GM12878 (cell line): ENCODE measurements at regions not wholly inside any gene's neighbourhood (a gene's known extent, or its start where the extent isn't known, plus 50 kb on each side); places are given as distances from the start of the nearest gene placed in this dataset.

Experiments used
- ATAC-seq: fragments of 200-7000 bp; cut with Tn5 transposase; 3 replicates; pipeline ENCODE4 v1.9.1; 2020; ENCODE audit warnings: mild to moderate bottlenecking, moderate library complexity
- BruUV-seq: library from RNA; stranded (reverse); fragments of 400-500 nt; replicated peaks from 2 replicates; lab custom pipeline; 2021; lab: Mats Ljungman, UMichigan
- CTCF ChIA-PET: fragments of 300-600 bp; sonication (Branson Sonifier 250); formaldehyde crosslinking; extraction: SDS; loops from one replicate; lab custom pipeline; 2021; ENCODE audit warnings: inconsistent platforms; lab: Yijun Ruan, JAX
- POLR2A ChIA-PET: fragments of 350-600 bp; formaldehyde crosslinking; extraction: SDS; loops from one replicate; lab custom pipeline; 2021; ENCODE audit warnings: inconsistent platforms; lab: Charles Lee
- RAD21 ChIA-PET: fragments of 300-600 bp; sonication (Branson Sonifier 250); formaldehyde crosslinking; loops from one replicate; lab custom pipeline; 2023; ENCODE audit warnings: antibody characterized with exemption; ENCODE audit not compliant: unreplicated experiment; lab: Charles Lee
- SMC1A ChIA-PET: fragments of 300-600 bp; sonication (Branson Sonifier 250); formaldehyde crosslinking; loops from one replicate; lab custom pipeline; 2023; ENCODE audit not compliant: unreplicated experiment, uncharacterized antibody; lab: Charles Lee
- DNase-seq: peaks from one replicate; pipeline ENCODE4 v3.0.0-alpha.2; 2011; ENCODE audit warnings: low read depth, low spot score
- FAIRE-seq: peaks from 3 replicates; lab custom pipeline; 2011; peaks lifted over from hg19 to GRCh38; lab: Jason Lieb, UNC
- H2AFZ ChIP-seq: 2 replicates; pipeline ENCODE4 v1.6.0; 2011; ENCODE audit warnings: low read depth, low read length, control low read depth; ENCODE audit not compliant: control insufficient read depth
- H3K27ac ChIP-seq: 2 replicates; pipeline ENCODE4 v1.5.1; 2011; ENCODE audit warnings: control low read depth; ENCODE audit not compliant: control insufficient read depth, insufficient read depth
- H3K27me3 ChIP-seq, 2 experiments: replicated peaks in 1 of 2; 2 replicates each; pipeline versions ENCODE4 v1.6.0 to v1.6.1; 2011; ENCODE audit warnings: low read length in 1 of 2; ENCODE audit not compliant: control insufficient read depth in 2 of 2, insufficient read depth in 2 of 2
- H3K36me3 ChIP-seq, 2 experiments: 2 replicates each; pipeline ENCODE4 v1.5.1; 2011; ENCODE audit warnings: low read length in 1 of 2; ENCODE audit not compliant: control insufficient read depth in 2 of 2, insufficient read depth in 2 of 2
- H3K4me1 ChIP-seq: 2 replicates; pipeline ENCODE4 v1.6.1; 2011; ENCODE audit warnings: mild to moderate bottlenecking, low read length, moderate library complexity, mixed read lengths; ENCODE audit not compliant: control insufficient read depth, insufficient read depth
- H3K4me2 ChIP-seq: 2 replicates; pipeline ENCODE4 v1.6.0; 2011; ENCODE audit warnings: control low read depth; ENCODE audit not compliant: control insufficient read depth, insufficient read depth
- H3K4me3 ChIP-seq: fragments of 200-600 bp; sonication (generic); 2 replicates; pipeline ENCODE4 v1.5.1; 2016
- H3K79me2 ChIP-seq: 2 replicates; pipeline ENCODE4 v1.6.0; 2011; ENCODE audit warnings: low read length; ENCODE audit not compliant: control insufficient read depth, insufficient read depth
- H3K9ac ChIP-seq: 2 replicates; pipeline ENCODE4 v1.8.0; 2011; ENCODE audit warnings: low read length, control low read depth, mixed read lengths; ENCODE audit not compliant: control insufficient read depth, insufficient read depth
- H3K9me3 ChIP-seq: replicated peaks from 3 replicates; pipeline ENCODE4 v1.5.1; 2011; ENCODE audit warnings: mild to moderate bottlenecking, low read length; ENCODE audit not compliant: control insufficient read depth, insufficient read depth
- H4K20me1 ChIP-seq: 2 replicates; pipeline ENCODE4 v1.6.0; 2011; ENCODE audit not compliant: control insufficient read depth, insufficient read depth
- BCL3 ChIP-seq: IDR thresholded peaks from 2 replicates; pipeline ENCODE4 v1.6.1; 2011; ENCODE audit warnings: borderline replicate concordance, low read depth, mild to moderate bottlenecking, moderate library complexity, low read length; ENCODE audit not compliant: insufficient read depth, poor library complexity, severe bottlenecking
- CEBPB ChIP-seq, 2 experiments: fragments of 150-350 bp in 1 of 2; IDR thresholded peaks; 2 replicates each; pipeline ENCODE4 v1.6.1; 2012 to 2014; ENCODE audit warnings: low read depth in 2 of 2, low read length in 2 of 2, borderline replicate concordance in 1 of 2, inconsistent platforms in 1 of 2
- CHD2 ChIP-seq: IDR thresholded peaks from 2 replicates; pipeline ENCODE4 v1.6.1; 2011; ENCODE audit warnings: low read depth, low read length, improper control_type of control experiment, borderline replicate concordance
- CREM ChIP-seq: IDR thresholded peaks from 2 replicates; pipeline ENCODE4 v1.6.1; 2014; ENCODE audit warnings: antibody characterized with exemption, low read depth
- EZH2 ChIP-seq: IDR thresholded peaks from 2 replicates; pipeline ENCODE4 v1.6.1; 2012; ENCODE audit warnings: low read depth, mild to moderate bottlenecking, control low read depth, inconsistent platforms, low read length, borderline replicate concordance; ENCODE audit not compliant: control insufficient read depth
- HDGF ChIP-seq: fragments of 450-650 bp; IDR thresholded peaks from 2 replicates; pipeline ENCODE4 v1.6.1; 2016; ENCODE audit warnings: antibody characterized with exemption
- KDM1A ChIP-seq: fragments of 200-600 bp; sonication (generic); IDR thresholded peaks from 2 replicates; pipeline ENCODE4 v1.6.1; 2016; ENCODE audit warnings: borderline replicate concordance
- MAX ChIP-seq: IDR thresholded peaks from 2 replicates; pipeline ENCODE4 v1.6.1; 2012; ENCODE audit warnings: low read depth, low read length, improper control_type of control experiment
- MLLT1 ChIP-seq: fragments of 450-650 bp; IDR thresholded peaks from 2 replicates; pipeline ENCODE4 v1.6.1; 2016; ENCODE audit warnings: mild to moderate bottlenecking
- PAX5 ChIP-seq: IDR thresholded peaks from 2 replicates; pipeline ENCODE4 v1.6.1; 2011; ENCODE audit warnings: low read depth, low read length, borderline replicate concordance
- PBX3 ChIP-seq: IDR thresholded peaks from 2 replicates; pipeline ENCODE4 v1.6.1; 2011; ENCODE audit warnings: mild to moderate bottlenecking, low read depth, low read length, moderate library complexity; ENCODE audit not compliant: insufficient replicate concordance
- POLR2A ChIP-seq: IDR thresholded peaks from 2 replicates; pipeline ENCODE4 v1.6.1; 2011; ENCODE audit warnings: low read depth, mild to moderate bottlenecking, low read length
- PRDM15 ChIP-seq: fragments of 450-650 bp; formaldehyde crosslinking; IDR thresholded peaks from 2 replicates; pipeline ENCODE4 v1.4.0; 2020; ENCODE audit warnings: mild to moderate bottlenecking, moderate library complexity
- SIX5 ChIP-seq: IDR thresholded peaks from 2 replicates; pipeline ENCODE4 v1.6.1; 2011; ENCODE audit warnings: mild to moderate bottlenecking, low read depth, low read length, moderate library complexity; ENCODE audit not compliant: severe bottlenecking
- SMARCA5 ChIP-seq: fragments of 450-650 bp; IDR thresholded peaks from 2 replicates; pipeline ENCODE4 v1.6.1; 2017; ENCODE audit warnings: mild to moderate bottlenecking
- STAT3 ChIP-seq: IDR thresholded peaks from 2 replicates; pipeline ENCODE4 v1.6.1; 2011; ENCODE audit warnings: low read depth, low read length, improper control_type of control experiment
- YBX1 ChIP-seq: fragments of 450-650 bp; IDR thresholded peaks from 2 replicates; pipeline ENCODE4 v1.6.1; 2016; ENCODE audit warnings: antibody characterized with exemption
- WGBS: methylation state at CpG from one replicate; pipeline ENCODE4 v1.1.6; 2016; ENCODE audit warnings: low lambda C conversion rate; ENCODE audit not compliant: insufficient replicate concordance, insufficient coverage; ENCODE audit errors: missing lambda C conversion rate; 5-methylcytosine and 5-hydroxymethylcytosine counted together
- in situ Hi-C: fragments of 300-500 bp; cut with MboI; formaldehyde crosslinking; loops from 9 replicates; pipeline ENCODE4 v1.14.3; 2018; ENCODE audit warnings: mixed read lengths
- intact Hi-C: fragments of 100-400 bp; cut with micrococcal nuclease; formaldehyde crosslinking; loops from one replicate; pipeline ENCODE4 v1.14.2; 2022; ENCODE audit not compliant: unreplicated experiment

GRCh38 chr2:236633775-236634560, 64.3 kb downstream of the ACKR3 start:
- no peaks in the 10 kb centered on the region for H3K79me2 ChIP-seq
- H3K9ac ChIP-seq = no peak overlapping the region
- H3K27ac ChIP-seq = no peak overlapping the region
- no peaks in the 10 kb centered on the region for H3K36me3 ChIP-seq
- DNase-seq = no peak
- no TSS peak for BruUV-seq
- ChIA-PET RAD21 (no interaction called here), POLR2A (no interaction called here), SMC1A (no interaction called here), CTCF (no interaction called here)
- intact Hi-C loops = no loop called here
- no peak overlapping the region for H2AFZ ChIP-seq
- in situ Hi-C loops = no loop called here
- no peaks in the 10 kb centered on the region for H4K20me1 ChIP-seq
- H3K4me2 ChIP-seq = no peak overlapping the region
- FAIRE-seq = no peak
- H3K9me3 ChIP-seq = no peaks in the 10 kb centered on the region
- ATAC-seq = no peak
- 55% methylated on average over 26 of the region's 26 CpGs for WGBS
- peaks cover 0 to 3% of the 10 kb centered on the region in 2 experiments; a peak in 2 of 4 replicates for H3K27me3 ChIP-seq
- H3K4me1 ChIP-seq = no peaks in the 10 kb centered on the region; the same call in 1 of the 2 replicates
- H3K4me3 ChIP-seq = no peak overlapping the region
- no peak for TF ChIP-seq POLR2A
- TF ChIP-seq STAT3 = no peak
- no peak for TF ChIP-seq CHD2
- TF ChIP-seq CEBPB (IDR thresholded peaks at IDR 0.05; ENCODE audit: borderline replicate concordance in 1 of 2, low read depth in 2 of 2, low read length in 2 of 2) = no peak
- TF ChIP-seq PBX3 = no peak
- TF ChIP-seq YBX1 = no peak
- TF ChIP-seq SIX5 = no peak
- no peak for TF ChIP-seq SMARCA5
- TF ChIP-seq BCL3 = no peak
- no peak for TF ChIP-seq PRDM15
- no peak for TF ChIP-seq KDM1A
- no peak for TF ChIP-seq EZH2
- TF ChIP-seq CREM = no peak
- no peak for TF ChIP-seq PAX5
- TF ChIP-seq MAX = no peak
- TF ChIP-seq HDGF = no peak
- TF ChIP-seq MLLT1 = no peak
